Astrocyte (in vitro differentiated cells and primary cell): ENCODE measurements at regions not wholly inside any gene's neighbourhood (a gene's known extent, or its start where the extent isn't known, plus 50 kb on each side); places are given as distances from the start of the nearest gene placed in this dataset.

Source experiments
- DNase-seq: peaks from one replicate; pipeline ENCODE4 v3.0.0-alpha.2; 2010; ENCODE audit warnings: low read depth
- FAIRE-seq: peaks from 2 replicates; lab custom pipeline; 2011; peaks lifted over from hg19 to GRCh38; lab: Jason Lieb, UNC
- H2AFZ ChIP-seq: 2 replicates; pipeline ENCODE4 v1.6.0; 2012; ENCODE audit warnings: low read depth, low read length, inconsistent platforms
- H3K27ac ChIP-seq: 2 replicates; pipeline ENCODE4 v1.5.1; 2011; ENCODE audit warnings: low read depth, low read length, inconsistent platforms
- H3K27me3 ChIP-seq: 2 replicates; pipeline ENCODE4 v1.6.0; 2011; ENCODE audit warnings: low read length, inconsistent platforms; ENCODE audit not compliant: insufficient read depth
- H3K36me3 ChIP-seq: 2 replicates; pipeline ENCODE4 v1.5.1; 2011; ENCODE audit warnings: low read length, inconsistent platforms; ENCODE audit not compliant: insufficient read depth
- H3K4me1 ChIP-seq: 2 replicates; pipeline ENCODE4 v1.5.1; 2011; ENCODE audit warnings: low read length, inconsistent platforms; ENCODE audit not compliant: insufficient read depth
- H3K4me2 ChIP-seq: 2 replicates; pipeline ENCODE4 v1.6.0; 2012; ENCODE audit warnings: low read length, inconsistent platforms
- H3K4me3 ChIP-seq: 2 replicates; pipeline ENCODE4 v1.5.1; 2011; ENCODE audit warnings: low read depth, mild to moderate bottlenecking, low read length, inconsistent platforms; ENCODE audit not compliant: insufficient read depth
- H3K79me2 ChIP-seq: 2 replicates; pipeline ENCODE4 v1.6.0; 2012; ENCODE audit warnings: mild to moderate bottlenecking, low read length, inconsistent platforms; ENCODE audit not compliant: insufficient read depth
- H3K9ac ChIP-seq: 2 replicates; pipeline ENCODE4 v1.6.0; 2012; ENCODE audit warnings: mild to moderate bottlenecking, low read length, inconsistent platforms
- H3K9me3 ChIP-seq: 2 replicates; pipeline ENCODE4 v1.5.1; 2012; ENCODE audit warnings: low read depth, mild to moderate bottlenecking, low read length, inconsistent platforms; ENCODE audit not compliant: insufficient read depth
- H4K20me1 ChIP-seq: 2 replicates; pipeline ENCODE4 v1.6.0; 2012; ENCODE audit warnings: low read length, inconsistent platforms; ENCODE audit not compliant: insufficient read depth
- H3K27ac Mint-ChIP-seq: one replicate; pipeline ENCODE4 v1.8.0; 2021; ENCODE audit warnings: mild to moderate bottlenecking, mixed read lengths; ENCODE audit not compliant: unreplicated experiment
- H3K27me3 Mint-ChIP-seq: one replicate; pipeline ENCODE4 v1.8.0; 2021; ENCODE audit warnings: low read depth, mixed read lengths; ENCODE audit not compliant: unreplicated experiment
- H3K36me3 Mint-ChIP-seq: one replicate; pipeline ENCODE4 v1.8.0; 2021; ENCODE audit warnings: low read depth, mixed read lengths; ENCODE audit not compliant: unreplicated experiment
- H3K4me1 Mint-ChIP-seq: one replicate; pipeline ENCODE4 v1.8.0; 2021; ENCODE audit warnings: low read depth, mixed read lengths; ENCODE audit not compliant: unreplicated experiment
- H3K4me3 Mint-ChIP-seq: one replicate; pipeline ENCODE4 v1.8.0; 2021; ENCODE audit warnings: mild to moderate bottlenecking, moderate library complexity, mixed read lengths; ENCODE audit not compliant: unreplicated experiment
- H3K9me3 Mint-ChIP-seq: one replicate; pipeline ENCODE4 v1.8.0; 2021; ENCODE audit warnings: mild to moderate bottlenecking, mixed read lengths; ENCODE audit not compliant: unreplicated experiment
- EZH2 ChIP-seq: IDR thresholded peaks from 2 replicates; pipeline ENCODE4 v1.6.1; 2012; ENCODE audit warnings: mild to moderate bottlenecking, low read length, inconsistent platforms; ENCODE audit not compliant: insufficient read depth
- TF ChIP-seq, protein P1 (sequence below): IDR thresholded peaks from 2 replicates; pipeline ENCODE4 v1.5.1; 2011; ENCODE audit warnings: low read depth, mild to moderate bottlenecking, inconsistent platforms, low read length, moderate library complexity; ENCODE audit not compliant: insufficient read depth

GRCh38 chr17:59491353-59492090, 73.9 kb upstream of the DHX40 start:
- H3K36me3 Mint-ChIP-seq = no peaks in the 10 kb centered on the region
- no peaks in the 10 kb centered on the region for H3K79me2 ChIP-seq
- TF ChIP-seq EZH2 = no peak
- TF ChIP-seq, protein P1, sequence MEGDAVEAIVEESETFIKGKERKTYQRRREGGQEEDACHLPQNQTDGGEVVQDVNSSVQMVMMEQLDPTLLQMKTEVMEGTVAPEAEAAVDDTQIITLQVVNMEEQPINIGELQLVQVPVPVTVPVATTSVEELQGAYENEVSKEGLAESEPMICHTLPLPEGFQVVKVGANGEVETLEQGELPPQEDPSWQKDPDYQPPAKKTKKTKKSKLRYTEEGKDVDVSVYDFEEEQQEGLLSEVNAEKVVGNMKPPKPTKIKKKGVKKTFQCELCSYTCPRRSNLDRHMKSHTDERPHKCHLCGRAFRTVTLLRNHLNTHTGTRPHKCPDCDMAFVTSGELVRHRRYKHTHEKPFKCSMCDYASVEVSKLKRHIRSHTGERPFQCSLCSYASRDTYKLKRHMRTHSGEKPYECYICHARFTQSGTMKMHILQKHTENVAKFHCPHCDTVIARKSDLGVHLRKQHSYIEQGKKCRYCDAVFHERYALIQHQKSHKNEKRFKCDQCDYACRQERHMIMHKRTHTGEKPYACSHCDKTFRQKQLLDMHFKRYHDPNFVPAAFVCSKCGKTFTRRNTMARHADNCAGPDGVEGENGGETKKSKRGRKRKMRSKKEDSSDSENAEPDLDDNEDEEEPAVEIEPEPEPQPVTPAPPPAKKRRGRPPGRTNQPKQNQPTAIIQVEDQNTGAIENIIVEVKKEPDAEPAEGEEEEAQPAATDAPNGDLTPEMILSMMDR = no peak
- peaks cover 14% of the 10 kb centered on the region for H3K9me3 ChIP-seq
- no peak overlapping the region for H2AFZ ChIP-seq
- no peak overlapping the region for H3K27ac Mint-ChIP-seq
- peaks cover 4% of the 10 kb centered on the region for H3K9me3 Mint-ChIP-seq
- no peak overlapping the region for H3K9ac ChIP-seq
- H3K4me3 ChIP-seq = no peak overlapping the region
- no peak for DNase-seq
- H3K4me2 ChIP-seq = no peak overlapping the region
- H3K27me3 Mint-ChIP-seq = peaks cover 6% of the 10 kb centered on the region
- no peak overlapping the region for H3K4me3 Mint-ChIP-seq
- peaks cover 8% of the 10 kb centered on the region for H3K27me3 ChIP-seq
- no peaks in the 10 kb centered on the region for H4K20me1 ChIP-seq
- H3K27ac ChIP-seq = no peak overlapping the region
- H3K4me1 ChIP-seq = no peaks in the 10 kb centered on the region
- peaks cover 5% of the 10 kb centered on the region for H3K4me1 Mint-ChIP-seq
- no peak for FAIRE-seq
- no peaks in the 10 kb centered on the region for H3K36me3 ChIP-seq

DNA sequence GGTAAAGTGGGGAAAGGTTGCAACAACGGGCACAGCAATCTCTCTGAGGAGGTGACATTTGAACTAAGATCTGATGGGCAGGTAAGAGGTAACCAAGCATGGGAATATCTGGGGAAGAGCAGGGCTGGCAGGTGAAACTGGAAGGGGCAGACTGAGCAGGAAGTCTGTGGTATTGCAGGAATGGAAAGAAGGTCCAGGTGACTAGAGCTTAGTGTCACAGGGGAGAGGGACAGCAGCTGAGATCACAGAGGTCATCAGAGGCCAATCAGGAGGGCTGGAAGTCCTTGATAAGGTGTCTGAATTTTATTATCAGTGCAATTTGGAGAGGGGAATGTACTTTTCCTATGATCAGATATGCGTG, 73.3 kb upstream of the DHX40 start:
- H3K4me3 Mint-ChIP-seq = no peak overlapping the region
- Histone ChIP-seq H3K4me2 (no peak overlapping the region), H2AFZ (no peak overlapping the region), H3K27ac (no peak overlapping the region), H3K27me3 (peaks cover 8% of the 10 kb centered on the region), H3K79me2 (no peaks in the 10 kb centered on the region), H3K9ac (no peak overlapping the region), H3K4me1 (no peaks in the 10 kb centered on the region), H3K9me3 (peaks cover 14% of the 10 kb centered on the region), H4K20me1 (no peaks in the 10 kb centered on the region), H3K36me3 (no peaks in the 10 kb centered on the region), H3K4me3 (no peak overlapping the region)
- DNase-seq (no peak), FAIRE-seq (no peak)
- peaks cover 4% of the 10 kb centered on the region for H3K9me3 Mint-ChIP-seq
- no peaks in the 10 kb centered on the region for H3K36me3 Mint-ChIP-seq
- peaks cover 5% of the 10 kb centered on the region for H3K4me1 Mint-ChIP-seq
- TF ChIP-seq, protein P1 = no peak
- TF ChIP-seq EZH2 = no peak
- H3K27ac Mint-ChIP-seq = no peak overlapping the region
- H3K27me3 Mint-ChIP-seq = peaks cover 6% of the 10 kb centered on the region

DNA sequence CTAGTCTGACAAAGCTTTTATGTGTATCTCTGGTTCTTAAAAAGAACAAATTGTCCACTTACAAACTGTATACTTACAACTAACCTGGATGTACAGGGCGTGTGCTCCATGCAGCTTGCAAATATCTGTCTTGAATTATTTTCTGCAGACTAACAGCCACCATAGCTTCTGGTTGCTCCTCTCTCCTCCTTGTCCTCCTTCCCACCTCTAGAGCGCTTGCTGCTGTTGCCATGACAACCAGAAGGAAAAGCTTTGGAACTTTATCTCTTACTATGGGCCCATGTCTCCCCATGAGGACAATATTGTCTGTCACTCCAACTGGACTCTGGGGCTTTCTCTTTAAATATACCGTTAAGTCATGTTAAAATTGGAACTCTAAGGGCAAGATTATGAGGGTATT, 71.5 kb upstream of the DHX40 start:
- H3K27me3 Mint-ChIP-seq = peaks cover 6% of the 10 kb centered on the region
- H3K9me3 Mint-ChIP-seq = peaks cover 4% of the 10 kb centered on the region
- Histone ChIP-seq H3K4me3 (no peak overlapping the region), H4K20me1 (no peaks in the 10 kb centered on the region), H3K27ac (no peak overlapping the region), H2AFZ (no peak overlapping the region), H3K4me1 (no peaks in the 10 kb centered on the region), H3K27me3 (no peaks in the 10 kb centered on the region), H3K4me2 (no peak overlapping the region), H3K9ac (no peak overlapping the region), H3K9me3 (peaks cover 14% of the 10 kb centered on the region), H3K36me3 (no peaks in the 10 kb centered on the region), H3K79me2 (no peaks in the 10 kb centered on the region)
- TF ChIP-seq, protein P1 = no peak
- TF ChIP-seq EZH2 = no peak
- DNase-seq (no peak), FAIRE-seq (no peak)
- no peak overlapping the region for H3K4me3 Mint-ChIP-seq
- peaks cover 5% of the 10 kb centered on the region for H3K4me1 Mint-ChIP-seq
- no peaks in the 10 kb centered on the region for H3K36me3 Mint-ChIP-seq
- no peak overlapping the region for H3K27ac Mint-ChIP-seq
